NT2/D1 (cell line): ENCODE measurements at regions not wholly inside any gene's neighbourhood (a gene's known extent, or its start where the extent isn't known, plus 50 kb on each side); places are given as distances from the start of the nearest gene placed in this dataset.
"Not testable (repeated sequence)": the region's sequence is repeated elsewhere in the genome, so short reads cannot be mapped to it uniquely, and the experiment has no call there.

Experiments
- SUZ12 ChIP-seq: IDR thresholded peaks from 2 replicates; pipeline ENCODE4 v1.6.1; 2011; ENCODE audit not compliant: insufficient read length, insufficient read depth; ENCODE audit errors: extremely low read depth
- YY1 ChIP-seq: IDR thresholded peaks from 2 replicates; pipeline ENCODE4 v1.6.1; 2011; ENCODE audit not compliant: insufficient read length, insufficient read depth
- ZNF274 ChIP-seq: IDR thresholded peaks from 2 replicates; pipeline ENCODE4 v1.6.1; 2011; ENCODE audit warnings: mild to moderate bottlenecking, low read depth, low read length

DNA sequence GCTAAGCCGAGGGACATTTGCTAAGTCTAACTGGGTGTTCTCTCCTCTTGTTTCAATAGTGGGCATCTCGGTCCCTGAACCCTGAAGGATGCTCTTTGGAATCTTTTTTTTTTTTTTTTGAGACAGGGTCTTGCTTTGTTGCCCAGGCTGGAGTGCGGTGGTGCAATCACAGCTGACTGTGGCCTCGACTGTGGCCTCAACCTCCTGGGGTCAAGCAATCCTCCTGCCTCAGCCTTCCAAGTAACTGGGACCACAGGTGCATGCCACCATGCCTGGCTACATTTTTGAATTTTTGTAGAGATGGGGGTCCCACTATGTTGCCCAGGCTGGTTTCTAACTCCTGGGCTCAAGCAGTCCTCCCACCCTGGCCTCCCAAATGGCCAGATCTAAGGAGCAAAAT is 119.0 kb upstream of the SDK1 start:
- TF ChIP-seq YY1, ZNF274, SUZ12: not testable (repeated sequence)
